ENCODE measurements at regions not wholly inside any gene's neighbourhood (a gene's known extent, or its start where the extent isn't known, plus 50 kb on each side); places are given as distances from the start of the nearest gene placed in this dataset.

DNA sequence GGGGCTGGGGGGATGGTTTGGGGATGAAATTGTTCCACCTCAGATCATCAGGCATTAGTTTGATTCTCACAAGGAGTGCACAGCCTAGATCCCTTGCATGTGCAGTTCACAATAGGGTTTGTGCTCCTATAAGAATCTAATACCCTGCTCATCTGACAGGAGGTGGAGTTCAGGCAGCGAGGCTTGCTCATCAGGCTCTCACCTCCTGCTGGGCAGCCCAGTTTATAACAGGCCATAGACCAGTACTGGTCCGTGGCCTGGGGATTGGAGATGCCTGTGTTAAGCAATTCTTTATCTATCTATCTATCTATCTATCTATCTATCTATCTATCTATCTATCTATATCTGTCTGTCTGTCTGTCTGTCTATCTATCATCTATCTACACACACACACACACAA, 525.3 kb upstream of the DAB1 start:
- Mint-ChIP-seq H3K27me3 (no peaks in the 10 kb centered on the region), H3K9me3 (peaks cover under 1 to 2% of the 10 kb centered on the region in 2 donors), H3K4me3 (no peak overlapping the region), H3K36me3 (no peaks in the 10 kb centered on the region), H3K27ac (no peak overlapping the region), H3K4me1 (no peaks in the 10 kb centered on the region)
- no peak for DNase-seq
- ATAC-seq (replicated peaks), result no peak

DNA sequence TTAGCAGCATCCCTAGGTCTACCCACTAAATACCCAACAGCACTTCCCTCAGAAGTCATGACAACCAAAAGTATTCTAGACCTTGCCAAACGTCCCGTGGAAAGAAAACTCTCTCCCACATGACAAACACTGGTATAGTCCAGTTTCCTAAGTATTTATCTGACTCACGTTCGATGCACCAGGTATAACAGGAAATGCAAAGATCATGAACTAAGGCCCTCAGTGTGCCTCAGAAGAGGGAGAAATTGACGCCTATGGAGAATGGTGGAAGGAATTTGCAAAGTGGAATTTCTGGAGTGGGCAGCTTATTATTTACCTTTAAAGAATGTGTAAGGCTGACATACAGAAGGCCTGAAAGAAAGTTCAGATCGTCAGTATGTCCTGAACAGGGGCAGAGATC, 523.6 kb upstream of the DAB1 start:
- Mint-ChIP-seq H3K27me3 (no peaks in the 10 kb centered on the region), H3K4me1 (no peaks in the 10 kb centered on the region), H3K36me3 (no peaks in the 10 kb centered on the region), H3K4me3 (no peak overlapping the region), H3K27ac (no peak overlapping the region), H3K9me3 (peaks cover 3 to 4% of the 10 kb centered on the region in 2 donors)
- ATAC-seq (replicated peaks) (no peak), DNase-seq (no peak)

DNA sequence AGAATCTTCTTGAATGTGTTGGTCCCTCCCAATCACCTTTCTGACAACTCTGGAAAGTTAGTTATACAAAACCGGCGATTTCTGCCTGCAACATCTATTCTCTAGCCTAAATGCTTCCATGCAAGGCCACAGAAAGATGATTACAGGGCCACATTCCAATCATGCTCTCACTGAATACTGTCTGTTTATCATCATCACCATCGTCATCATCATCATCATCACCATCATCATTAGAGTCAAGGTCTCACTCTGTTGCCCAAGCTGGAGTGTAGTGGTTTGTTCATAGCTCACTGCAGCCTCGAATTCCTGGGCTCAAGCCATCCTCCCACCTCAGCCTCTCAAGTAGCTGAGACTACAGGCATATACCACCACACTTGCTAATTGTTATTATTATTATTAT, 521.2 kb upstream of the DAB1 start:
- DNase-seq (no peak), ATAC-seq (replicated peaks) (no peak)
- Mint-ChIP-seq H3K4me3 (no peak overlapping the region), H3K9me3 (peaks cover 7% of the 10 kb centered on the region in 2 donors), H3K27ac (no peak overlapping the region), H3K4me1 (no peaks in the 10 kb centered on the region), H3K36me3 (no peaks in the 10 kb centered on the region), H3K27me3 (no peaks in the 10 kb centered on the region)

DNA sequence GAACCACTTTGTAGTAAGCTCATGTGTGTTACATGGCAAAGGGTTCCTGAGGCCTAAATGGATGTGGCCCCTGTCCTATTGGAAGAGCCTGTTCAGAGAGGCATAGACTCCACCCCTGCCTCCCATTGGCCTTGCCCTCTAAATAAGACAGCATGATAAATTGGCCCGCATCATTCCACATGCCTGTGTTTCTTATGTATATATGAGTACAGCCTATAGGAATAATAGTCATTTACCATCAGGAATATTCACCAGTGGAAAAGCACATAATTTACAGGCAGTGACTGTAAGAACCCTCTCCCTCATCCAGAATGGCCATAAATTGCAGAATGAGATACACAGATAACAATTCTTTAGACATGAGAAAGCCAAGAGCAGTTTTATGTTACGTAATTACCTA, 519.5 kb upstream of the DAB1 start:
- Mint-ChIP-seq H3K4me3 (no peak overlapping the region), H3K4me1 (no peaks in the 10 kb centered on the region), H3K27ac (no peak overlapping the region), H3K36me3 (peaks cover 0 to 4% of the 10 kb centered on the region in 2 donors), H3K9me3 (peaks cover 15 to 19% of the 10 kb centered on the region in 2 donors), H3K27me3 (no peaks in the 10 kb centered on the region)
- ATAC-seq (replicated peaks) (no peak), DNase-seq (no peak)

DNA sequence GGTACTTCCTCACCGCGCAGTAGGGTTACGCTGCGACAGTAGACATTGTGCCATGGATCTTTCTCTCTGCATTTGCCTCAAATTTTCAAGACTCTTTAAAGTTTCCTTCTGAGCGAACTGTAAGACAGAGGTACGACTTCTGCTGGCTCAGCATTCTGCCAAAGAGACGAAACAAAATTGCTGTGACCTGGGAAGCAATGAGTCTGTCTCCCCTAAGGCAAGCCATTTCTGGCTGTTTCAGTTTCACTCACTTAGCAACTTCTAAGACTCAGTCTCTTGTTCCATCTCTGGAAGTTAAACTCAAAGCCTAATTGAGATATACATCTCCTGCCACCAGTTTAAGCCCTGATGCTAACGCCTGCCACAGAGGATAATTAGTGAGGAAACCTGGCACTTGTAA, 510.9 kb upstream of the DAB1 start:
- Mint-ChIP-seq H3K36me3 (peaks cover 0 to 4% of the 10 kb centered on the region in 2 donors), H3K27me3 (no peaks in the 10 kb centered on the region), H3K27ac (no peak overlapping the region), H3K4me3 (no peak overlapping the region), H3K4me1 (no peaks in the 10 kb centered on the region), H3K9me3 (peaks cover 14% of the 10 kb centered on the region in 2 donors)
- no peak for ATAC-seq (replicated peaks)
- DNase-seq, result no peak

DNA sequence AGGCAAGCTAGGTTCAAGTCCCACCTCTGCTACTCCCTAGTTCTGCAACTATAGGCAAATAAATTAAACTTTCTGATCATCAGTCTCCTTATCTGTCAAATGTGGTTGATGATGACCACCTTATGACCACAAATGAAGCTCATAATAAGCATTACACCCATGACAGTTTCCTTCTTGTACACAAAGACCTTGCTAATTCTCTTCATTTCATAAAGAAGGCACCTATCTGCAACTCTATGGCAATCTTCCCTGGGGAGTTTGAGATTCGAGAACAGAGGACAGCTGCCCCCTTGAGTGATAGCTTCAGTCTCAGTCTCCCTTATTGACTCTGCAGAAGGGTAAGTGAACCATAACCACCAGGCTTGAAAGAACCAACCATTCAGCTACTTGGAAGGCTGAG, 503.1 kb upstream of the DAB1 start:
- Mint-ChIP-seq H3K4me3 (no peak overlapping the region), H3K36me3 (no peaks in the 10 kb centered on the region), H3K27ac (no peak overlapping the region), H3K27me3 (peaks cover 2 to 3% of the 10 kb centered on the region in 2 donors), H3K4me1 (no peaks in the 10 kb centered on the region), H3K9me3 (peaks cover 0 to 4% of the 10 kb centered on the region in 2 donors)
- DNase-seq, result no peak
- no peak for ATAC-seq (replicated peaks)

DNA sequence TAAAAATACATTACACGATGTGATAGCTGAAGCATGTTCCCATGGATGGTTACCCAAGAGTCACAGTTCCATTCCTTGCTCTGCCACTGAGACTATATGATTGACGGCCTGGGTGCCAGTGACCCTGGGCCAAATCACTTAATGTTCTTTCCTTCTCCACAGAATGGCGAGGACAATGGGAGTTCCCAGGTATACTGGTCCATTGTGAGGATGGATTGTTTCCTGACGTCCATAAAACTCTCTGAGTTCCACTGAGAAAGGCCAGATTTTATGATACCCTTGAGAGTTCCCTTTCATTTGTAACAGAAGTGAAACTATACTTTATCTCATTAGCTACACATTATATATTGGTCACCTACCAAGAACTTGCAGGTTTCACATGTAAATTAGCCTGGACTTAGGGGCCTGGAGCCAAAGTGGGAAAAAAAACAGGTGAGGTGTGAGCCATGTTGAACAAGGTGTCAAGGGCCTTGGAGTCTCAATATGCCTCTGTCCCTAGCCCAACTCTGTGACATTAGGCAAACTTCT, 502.2 kb upstream of the DAB1 start:
- H3K4me3 Mint-ChIP-seq, result no peak overlapping the region
- H3K27me3 Mint-ChIP-seq, result peaks cover 5 to 7% of the 10 kb centered on the region in 2 donors
- no peaks in the 10 kb centered on the region for H3K36me3 Mint-ChIP-seq
- no peaks in the 10 kb centered on the region for H3K4me1 Mint-ChIP-seq
- no peak for DNase-seq
- H3K9me3 Mint-ChIP-seq, result peaks cover 0 to 2% of the 10 kb centered on the region in 2 donors
- no peak for ATAC-seq (replicated peaks)
- H3K27ac Mint-ChIP-seq, result no peak overlapping the region

DNA sequence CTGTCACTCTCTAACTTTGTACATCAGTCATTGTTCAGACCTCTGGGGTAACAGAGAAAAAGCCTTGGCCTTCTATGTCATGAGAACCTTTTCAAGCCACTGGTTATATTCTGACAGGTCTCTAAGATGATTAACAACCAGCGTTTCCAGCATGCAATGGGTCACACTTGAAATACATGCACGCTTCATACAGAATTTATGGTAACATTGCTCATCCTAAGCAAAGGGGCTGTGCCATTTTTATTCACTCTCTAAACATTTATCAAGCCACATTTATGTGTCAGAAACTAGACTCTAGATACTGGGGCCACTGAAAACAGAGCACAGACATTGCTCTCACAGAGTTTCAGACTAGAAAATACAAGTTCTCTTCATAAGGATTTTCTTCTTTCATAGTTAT, 501.4 kb upstream of the DAB1 start:
- peaks cover 5 to 7% of the 10 kb centered on the region in 2 donors for H3K27me3 Mint-ChIP-seq
- no peak overlapping the region for H3K4me3 Mint-ChIP-seq
- H3K9me3 Mint-ChIP-seq, result peaks cover 0 to 2% of the 10 kb centered on the region in 2 donors
- DNase-seq, result no peak
- H3K36me3 Mint-ChIP-seq, result no peaks in the 10 kb centered on the region
- H3K4me1 Mint-ChIP-seq, result no peaks in the 10 kb centered on the region
- no peak for ATAC-seq (replicated peaks)
- H3K27ac Mint-ChIP-seq, result no peak overlapping the region

DNA sequence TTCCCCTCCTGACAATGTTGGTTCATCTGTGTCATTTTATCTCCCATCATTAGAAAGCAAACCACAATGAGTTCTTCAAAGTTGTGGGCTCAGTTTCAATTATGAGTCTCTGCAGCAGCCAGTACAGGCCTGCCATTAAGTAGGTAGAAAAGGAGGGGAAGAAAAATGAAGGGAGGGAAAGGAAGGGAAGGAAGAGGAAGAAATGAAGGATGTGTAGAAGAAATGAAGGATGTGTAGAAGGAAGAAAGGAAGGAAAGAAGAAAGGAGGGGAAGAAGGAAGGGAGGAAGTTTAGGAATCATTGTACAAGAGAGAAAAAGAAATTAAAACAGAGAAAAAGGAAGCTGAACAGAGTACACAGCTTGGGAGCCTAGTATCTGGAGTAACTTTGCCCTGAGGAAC, 498.3 kb upstream of the DAB1 start:
- no peaks in the 10 kb centered on the region for H3K4me1 Mint-ChIP-seq
- H3K9me3 Mint-ChIP-seq, result peaks cover 0 to 2% of the 10 kb centered on the region in 2 donors
- no peak overlapping the region for H3K27ac Mint-ChIP-seq
- H3K4me3 Mint-ChIP-seq, result no peak overlapping the region
- H3K27me3 Mint-ChIP-seq, result peaks cover 5 to 7% of the 10 kb centered on the region in 2 donors
- H3K36me3 Mint-ChIP-seq, result no peaks in the 10 kb centered on the region
- ATAC-seq (replicated peaks), result no peak
- no peak for DNase-seq

DNA sequence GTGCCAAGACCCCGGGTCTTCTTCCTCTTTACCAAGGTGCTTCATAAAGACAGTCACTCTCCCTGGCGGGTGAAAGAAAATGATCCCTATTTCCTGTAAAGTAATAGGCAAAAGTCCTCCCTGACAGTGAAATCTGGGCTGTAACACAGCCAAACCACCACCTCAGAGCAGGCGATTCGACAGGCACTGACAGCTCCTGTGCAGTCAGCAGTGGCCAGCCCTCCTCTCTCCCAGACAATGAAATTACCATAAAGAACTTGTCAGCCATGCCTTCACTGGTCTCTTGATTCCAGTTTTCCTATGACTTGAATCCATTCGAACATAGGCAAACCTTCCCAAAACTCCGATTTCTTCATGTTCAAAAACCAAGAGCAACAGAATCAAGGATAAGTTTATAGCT, 492.2 kb upstream of the DAB1 start:
- no peaks in the 10 kb centered on the region for H3K36me3 Mint-ChIP-seq
- no peaks in the 10 kb centered on the region for H3K27me3 Mint-ChIP-seq
- DNase-seq (no peak), ATAC-seq (replicated peaks) (no peak)
- H3K4me1 Mint-ChIP-seq, result no peaks in the 10 kb centered on the region
- peaks cover 0 to 2% of the 10 kb centered on the region in 2 donors for H3K9me3 Mint-ChIP-seq
- H3K4me3 Mint-ChIP-seq, result no peak overlapping the region
- H3K27ac Mint-ChIP-seq, result no peak overlapping the region

DNA sequence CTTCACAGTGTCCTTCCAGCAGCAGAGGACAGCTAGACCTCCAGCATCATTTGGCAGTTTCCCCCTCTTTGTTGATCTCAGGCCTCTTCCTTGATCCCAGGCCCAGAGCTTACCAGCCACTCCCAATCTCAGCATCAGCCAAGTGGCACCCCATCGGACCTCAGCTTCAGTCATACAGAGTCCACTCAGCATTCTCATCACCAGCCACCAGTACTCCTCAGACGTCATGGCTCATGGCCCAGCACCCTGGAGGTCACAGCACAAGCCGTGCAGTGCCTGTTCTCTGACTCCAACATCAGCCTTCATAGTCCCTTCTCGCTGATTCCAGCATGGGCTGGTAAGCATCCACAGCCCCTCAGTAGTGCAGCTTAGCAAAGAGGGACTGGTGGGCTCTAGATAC, 487.6 kb upstream of the DAB1 start:
- no peaks in the 10 kb centered on the region for H3K4me1 Mint-ChIP-seq
- no peak overlapping the region for H3K4me3 Mint-ChIP-seq

DNA sequence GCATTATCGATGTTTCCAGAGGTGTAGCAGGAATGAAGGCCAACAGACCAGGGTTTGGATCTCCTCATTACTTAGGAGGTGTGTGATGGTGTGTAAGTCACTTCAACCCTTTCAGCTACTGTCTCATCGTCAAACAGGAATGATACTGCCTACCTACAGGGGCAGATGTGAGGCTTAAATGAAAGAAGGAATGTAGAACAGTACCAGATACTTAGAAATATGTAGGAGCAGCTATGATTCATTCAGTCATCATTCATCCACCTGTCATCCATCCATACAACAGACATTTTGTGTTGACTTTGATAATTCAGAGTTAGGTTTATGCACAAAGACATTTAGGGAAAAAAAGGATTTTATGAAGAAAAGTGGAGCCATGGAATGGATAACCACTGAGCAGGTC, 486.9 kb upstream of the DAB1 start:
- no peak overlapping the region for H3K27ac Mint-ChIP-seq
- H3K36me3 Mint-ChIP-seq, result no peaks in the 10 kb centered on the region
- ATAC-seq (replicated peaks) (no peak), DNase-seq (no peak)
- H3K9me3 Mint-ChIP-seq, result peaks cover 0 to 2% of the 10 kb centered on the region in 2 donors
- no peaks in the 10 kb centered on the region for H3K4me1 Mint-ChIP-seq
- H3K4me3 Mint-ChIP-seq, result no peak overlapping the region
- no peaks in the 10 kb centered on the region for H3K27me3 Mint-ChIP-seq

More for the DNA sequence above, 487.6 kb upstream of the DAB1 start:
- Mint-ChIP-seq H3K27ac (no peak overlapping the region), H3K27me3 (no peaks in the 10 kb centered on the region), H3K36me3 (no peaks in the 10 kb centered on the region), H3K9me3 (peaks cover 0 to 2% of the 10 kb centered on the region in 2 donors)
- ATAC-seq (replicated peaks) (no peak), DNase-seq (no peak)

DNA sequence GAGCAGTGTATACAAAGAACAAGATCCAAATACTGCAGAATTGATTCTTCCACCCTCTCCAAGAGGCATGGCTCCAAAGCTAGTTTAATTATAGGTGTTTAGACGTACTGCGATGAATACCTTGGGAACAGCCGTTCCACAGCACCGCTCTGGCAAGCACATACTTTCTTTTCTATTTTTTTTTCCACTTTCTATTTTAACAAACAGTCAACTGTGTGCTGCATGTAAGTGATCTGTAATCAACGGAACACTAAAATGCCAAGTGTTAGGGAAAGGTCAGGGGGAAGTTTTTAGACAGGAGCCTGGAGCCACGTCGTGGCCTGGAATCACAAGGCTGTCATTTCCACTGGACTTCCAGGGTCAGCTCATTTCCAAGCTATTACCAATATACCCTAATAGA, 486.4 kb upstream of the DAB1 start:
- Mint-ChIP-seq H3K4me3 (no peak overlapping the region), H3K36me3 (no peaks in the 10 kb centered on the region)
- ATAC-seq (replicated peaks), result no peak

DNA sequence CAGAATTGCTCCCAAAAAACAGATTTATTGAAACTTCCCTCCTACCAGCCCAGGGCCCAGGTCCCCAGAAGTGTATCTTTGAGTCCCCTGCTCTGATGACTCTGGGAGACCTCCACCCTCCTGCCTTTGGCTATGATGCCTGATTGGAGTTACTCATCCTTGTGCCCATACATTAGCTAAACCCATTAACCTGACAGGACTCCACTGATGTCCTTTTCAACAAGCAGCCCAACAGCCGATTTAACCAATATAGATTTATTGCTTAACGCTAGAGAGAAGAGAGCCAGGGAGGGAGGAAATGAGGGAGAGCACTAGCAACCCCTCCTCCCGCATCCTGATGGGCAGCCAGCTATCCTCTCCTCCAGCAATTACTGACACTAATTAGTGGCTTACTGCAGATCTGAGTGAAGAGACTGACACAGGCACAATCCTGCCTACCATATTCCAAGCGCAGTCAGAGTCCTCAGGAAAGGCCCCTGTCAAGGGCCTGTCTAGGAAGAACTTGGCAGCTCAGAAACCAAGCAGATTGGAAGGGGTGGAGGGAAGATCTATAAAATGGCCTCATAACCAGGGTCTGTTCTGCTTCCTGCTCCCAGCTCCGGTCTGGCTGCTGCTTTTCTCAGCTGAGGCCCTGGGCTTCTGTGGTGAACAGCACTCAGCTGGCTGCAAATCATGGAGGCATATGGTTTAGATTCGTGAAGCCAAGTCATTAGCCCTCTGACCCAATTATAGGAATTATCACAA, 484.5 kb upstream of the DAB1 start:
- no peaks in the 10 kb centered on the region for H3K27me3 Mint-ChIP-seq
- H3K4me1 Mint-ChIP-seq, result no peaks in the 10 kb centered on the region
- peaks cover 0 to 2% of the 10 kb centered on the region in 2 donors for H3K9me3 Mint-ChIP-seq
- no peak overlapping the region for H3K4me3 Mint-ChIP-seq
- DNase-seq (no peak), ATAC-seq (replicated peaks) (no peak)
- no peak overlapping the region for H3K27ac Mint-ChIP-seq
- H3K36me3 Mint-ChIP-seq, result no peaks in the 10 kb centered on the region

More for the DNA sequence above, 486.4 kb upstream of the DAB1 start:
- Mint-ChIP-seq H3K27me3 (no peaks in the 10 kb centered on the region), H3K9me3 (peaks cover 0 to 2% of the 10 kb centered on the region in 2 donors), H3K27ac (no peak overlapping the region), H3K4me1 (no peaks in the 10 kb centered on the region)
- DNase-seq, result no peak

DNA sequence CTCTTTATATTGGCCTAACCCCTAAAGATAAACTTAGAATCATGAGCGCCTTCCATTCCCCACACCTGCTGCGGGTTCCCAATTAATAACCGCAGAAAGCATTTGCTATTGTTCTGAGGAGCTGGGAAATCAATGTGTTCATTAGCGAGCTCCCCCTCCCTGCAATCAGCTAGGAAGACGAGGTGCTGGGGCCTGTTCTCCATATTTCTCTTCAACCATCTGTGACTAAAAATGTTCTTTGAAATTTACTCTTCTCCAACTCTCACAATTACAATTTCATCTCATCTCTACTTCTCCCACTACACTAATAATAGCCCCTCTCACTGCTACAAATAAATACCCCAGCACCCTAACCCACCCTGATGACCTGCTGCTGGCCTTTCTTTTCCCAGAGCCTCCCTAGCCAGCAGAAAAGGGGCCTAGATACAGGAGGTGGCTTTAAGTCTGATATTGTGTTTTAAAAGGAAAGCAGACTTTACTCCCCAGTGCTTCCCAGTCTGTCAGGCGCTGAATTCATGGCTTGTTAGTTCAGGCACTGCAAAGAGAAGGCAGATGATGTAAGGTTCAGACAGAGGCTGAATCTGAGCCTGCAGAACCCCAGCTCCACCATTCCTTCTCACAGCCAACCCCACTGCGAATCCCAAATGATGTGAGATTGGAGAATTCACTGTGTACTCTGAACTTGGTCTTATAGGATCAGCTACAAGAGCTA, 477.5 kb upstream of the DAB1 start:
- no peaks in the 10 kb centered on the region for H3K4me1 Mint-ChIP-seq
- DNase-seq (no peak), ATAC-seq (replicated peaks) (no peak)
- H3K9me3 Mint-ChIP-seq, result peaks cover 0 to 3% of the 10 kb centered on the region in 2 donors
- H3K36me3 Mint-ChIP-seq, result no peaks in the 10 kb centered on the region
- no peak overlapping the region for H3K4me3 Mint-ChIP-seq
- H3K27ac Mint-ChIP-seq, result no peak overlapping the region
- peaks cover 0 to 5% of the 10 kb centered on the region in 2 donors for H3K27me3 Mint-ChIP-seq
